Left ventricle myocardium superior (tissue), 1 donor: ENCODE measurements at regions not wholly inside any gene's neighbourhood (a gene's known extent, or its start where the extent isn't known, plus 50 kb on each side); places are given as distances from the start of the nearest gene placed in this dataset.
A peak's percentile ranks its signal among the peaks of the same experiment; 100 is the strongest.

ENCODE experiments used
- ATAC-seq: fragments of 200-7000 bp; cut with Tn5 transposase; one replicate; pipeline ENCODE4 v1.9.1; 2020; ENCODE audit warnings: mild to moderate bottlenecking, moderate library complexity
- DNase-seq: peaks from one replicate; pipeline ENCODE4 v3.0.0-alpha.2; 2020
- intact Hi-C: fragments of 100-400 bp; cut with micrococcal nuclease; formaldehyde crosslinking; loops from one replicate; pipeline ENCODE4 v1.11.0; 2022
- donor health status: DM: no; HTN: yes; CAD: no; lungs with severe emphysema.

GRCh38 chr1:201693890-201694607 is 134.9 kb upstream of the IPO9 start:
- intact Hi-C loops, result loop anchor here (10.0 kb wide), 1 partner anchor 59 kb away; no protein-coding TSS in a partner anchor
- no peak for ATAC-seq
- DNase-seq, result no peak

- DNase-seq (no peak), ATAC-seq (peak; percentile 23)
- intact Hi-C loops, result loop anchor here (10.0 kb wide), 1 partner anchor 60 kb away; no protein-coding TSS in a partner anchor
Measured at GRCh38 chr1:201694608-201695335, 134.2 kb upstream of the IPO9 start.

- DNase-seq (no peak), ATAC-seq (peak; percentile 5)
- intact Hi-C loops, result loop anchor here (10.0 kb wide), 1 partner anchor 61 kb away; no protein-coding TSS in a partner anchor
Measured at GRCh38 chr1:201695607-201696006, 133.3 kb upstream of the IPO9 start.

DNA sequence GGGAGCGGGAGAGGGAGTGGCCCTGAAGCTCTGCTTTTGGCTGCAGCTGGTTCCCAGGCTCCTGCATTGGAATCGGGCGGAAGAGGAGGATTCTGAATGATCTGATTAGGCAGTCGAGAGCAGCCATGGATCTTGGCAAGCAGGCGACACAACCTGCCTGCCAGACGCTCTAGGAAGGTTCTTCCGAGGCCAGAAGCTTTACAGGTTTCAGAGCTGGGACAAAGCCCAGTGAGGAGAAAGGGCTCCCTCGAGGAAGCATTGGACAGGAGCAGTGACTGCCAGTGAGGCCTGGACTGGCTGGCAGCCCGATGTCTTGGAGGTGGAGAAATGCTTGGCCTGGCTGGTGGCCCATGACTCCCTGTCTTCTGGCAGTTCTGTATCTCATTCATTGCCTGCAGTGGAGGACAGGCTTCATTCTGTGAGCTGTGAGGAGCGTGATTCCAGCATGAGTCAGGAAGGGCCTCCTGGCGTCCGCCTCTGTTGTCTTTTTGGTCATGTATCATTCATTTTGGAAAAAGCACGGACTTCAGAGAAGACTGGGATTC is 132.7 kb upstream of the IPO9 start:
- peak; percentile 88 for ATAC-seq
- intact Hi-C loops, result loop anchor here (10.0 kb wide), 1 partner anchor 61 kb away; no protein-coding TSS in a partner anchor
- DNase-seq, result peak; percentile 94

- intact Hi-C loops, result loop anchor here (10.0 kb wide), 1 partner anchor 62 kb away; no protein-coding TSS in a partner anchor
- ATAC-seq, result no peak
- DNase-seq, result no peak
Measured at GRCh38 chr1:201697174-201697573, 131.8 kb upstream of the IPO9 start.

DNA sequence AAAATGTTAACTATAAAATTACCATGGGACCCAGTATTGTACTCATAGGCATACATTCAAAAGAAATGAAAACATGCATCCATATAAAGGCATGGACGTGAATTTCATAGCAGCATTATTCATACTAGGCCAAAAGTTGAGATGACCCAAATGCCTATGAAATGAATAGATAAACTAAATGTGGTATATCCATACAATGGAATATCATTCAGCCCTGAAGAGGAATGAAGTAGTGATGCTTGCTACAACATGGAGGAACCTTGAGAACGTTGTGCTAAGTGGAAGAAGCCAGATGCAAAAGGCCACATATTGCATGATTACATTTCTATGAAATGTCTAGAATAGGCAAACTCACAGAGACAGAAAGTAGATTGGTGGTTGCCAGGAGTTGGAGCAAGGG is 127.1 kb upstream of the IPO9 start:
- DNase-seq (no peak), ATAC-seq (no peak)
- intact Hi-C loops, result loop anchor here (2.0 kb wide), 1 partner anchor 141 kb away; no protein-coding TSS in a partner anchor

- intact Hi-C loops, result loop anchor here (2.0 kb wide), 1 partner anchor 142 kb away; no protein-coding TSS in a partner anchor
- ATAC-seq (peak; percentile 72), DNase-seq (no peak)
Measured at GRCh38 chr1:201702936-201703335, 126.0 kb upstream of the IPO9 start.

GRCh38 chr1:201703621-201704438 is 125.1 kb upstream of the IPO9 start:
- intact Hi-C loops, result loop anchor here (2.0 kb wide), 1 partner anchor 143 kb away; no protein-coding TSS in a partner anchor
- peak; percentile 86 for ATAC-seq
- peak; percentile 91 for DNase-seq

GRCh38 chr1:201704439-201704792 is 124.5 kb upstream of the IPO9 start:
- DNase-seq (no peak), ATAC-seq (no peak)
- intact Hi-C loops, result no loop called here

DNA sequence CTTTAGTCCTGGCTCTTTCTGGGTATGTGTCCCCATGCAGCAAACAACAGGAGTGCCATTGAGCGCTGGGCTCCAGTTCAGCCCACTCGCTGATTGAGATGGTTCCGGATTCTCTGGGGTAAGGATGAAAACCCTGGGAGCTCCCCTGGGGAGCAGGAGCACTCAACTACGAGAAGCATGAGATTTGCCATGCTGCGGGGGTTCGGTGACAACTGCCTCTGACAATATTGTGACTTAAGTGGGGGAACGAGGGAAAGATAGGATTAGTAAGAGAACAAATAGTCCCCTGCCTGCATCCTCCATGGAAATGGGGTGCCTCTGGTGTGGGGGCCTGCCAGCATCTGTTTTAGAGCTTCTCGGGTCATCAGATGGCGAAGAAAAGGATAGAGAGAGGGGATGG is 123.6 kb upstream of the IPO9 start:
- DNase-seq (no peak), ATAC-seq (no peak)
- intact Hi-C loops, result no loop called here

DNA sequence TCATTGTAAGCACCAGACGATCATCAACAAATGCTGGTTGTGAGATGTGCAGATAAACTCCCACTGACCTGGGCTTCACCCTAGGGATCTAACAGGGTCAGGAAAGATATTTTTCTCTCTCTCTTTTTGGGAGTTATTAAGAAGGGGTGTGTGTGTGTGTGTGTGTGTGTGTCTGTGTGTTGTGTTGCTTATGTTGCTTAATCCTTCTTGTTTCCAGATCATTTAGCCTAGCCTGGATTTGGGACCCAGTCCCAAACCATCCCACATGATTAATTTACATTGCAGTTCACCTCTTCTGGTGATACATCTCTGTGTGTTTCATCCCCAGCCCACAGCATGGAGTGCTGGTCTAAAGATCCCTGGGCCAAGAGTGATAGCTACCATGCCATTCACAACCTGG is 122.8 kb upstream of the IPO9 start:
- intact Hi-C loops, result no loop called here
- DNase-seq, result no peak

DNA sequence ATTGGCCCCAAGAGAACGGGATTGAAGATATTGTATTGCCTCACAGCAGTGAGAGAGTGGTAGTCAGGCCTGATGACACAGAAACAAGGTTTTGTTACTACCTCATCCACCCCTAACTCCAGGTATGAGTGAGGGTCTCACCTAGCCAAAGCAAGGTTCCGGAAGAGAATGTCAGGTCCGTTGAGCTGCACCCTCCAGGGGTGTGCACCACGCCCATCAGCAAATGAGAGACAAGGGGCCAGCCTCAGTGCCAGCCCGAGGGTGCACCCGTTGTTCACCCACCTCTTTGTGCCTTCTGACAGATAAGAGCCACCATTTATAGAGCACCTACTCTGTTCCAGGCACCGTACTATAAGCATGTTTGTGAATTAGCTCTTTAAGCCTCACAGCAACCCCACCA is 121.9 kb upstream of the IPO9 start:
- intact Hi-C loops, result no loop called here
- ATAC-seq, result no peak

More for the DNA sequence above, 122.8 kb upstream of the IPO9 start:
- ATAC-seq, result no peak

GRCh38 chr1:201707656-201708055 is 121.3 kb upstream of the IPO9 start:
- DNase-seq, result no peak
- intact Hi-C loops, result no loop called here

More for the DNA sequence above, 121.9 kb upstream of the IPO9 start:
- DNase-seq, result no peak

DNA sequence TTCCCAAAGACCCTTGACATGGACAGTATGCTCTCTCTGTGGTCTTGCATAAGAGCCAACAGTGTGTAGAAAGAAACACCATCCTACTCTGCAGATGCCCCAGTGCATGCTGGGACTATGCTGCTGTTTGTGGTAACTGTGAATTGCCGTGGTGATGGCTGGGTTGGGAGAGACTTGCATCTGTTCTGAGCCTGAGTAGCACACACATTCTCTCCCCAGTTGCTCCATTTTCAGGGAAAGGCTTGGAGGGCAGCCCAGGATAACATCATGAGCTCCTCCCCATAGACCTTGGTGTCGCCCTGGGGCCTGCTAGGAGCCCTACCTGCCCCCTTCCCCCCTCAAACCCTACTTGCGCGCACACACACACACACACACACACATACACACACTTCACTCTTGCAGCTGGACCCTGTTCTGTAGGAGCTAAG is 120.9 kb upstream of the IPO9 start:
- intact Hi-C loops, result no loop called here
- no peak for DNase-seq
- peak; percentile 12 for ATAC-seq

More at GRCh38 chr1:201707656-201708055, 121.3 kb upstream of the IPO9 start:
- ATAC-seq, result no peak

DNA sequence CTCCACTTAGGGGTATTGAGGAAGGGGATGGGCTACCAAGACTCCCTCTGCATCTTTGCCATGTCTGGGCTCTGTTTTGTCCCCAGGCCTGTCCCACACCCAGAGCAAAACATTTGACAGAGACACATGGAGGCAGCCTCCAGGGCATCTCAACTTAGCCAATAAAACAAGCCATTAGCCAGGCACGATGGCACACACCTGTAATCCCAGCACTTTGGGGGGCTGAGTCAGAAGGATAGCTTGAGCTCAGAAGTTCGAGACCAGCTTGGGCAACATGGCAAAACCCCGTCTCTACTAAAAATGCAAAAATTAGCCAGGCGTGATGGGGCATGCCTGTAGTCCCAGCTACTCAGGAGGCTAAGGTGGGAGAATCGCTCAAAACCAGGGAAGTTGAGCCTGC is 120.3 kb upstream of the IPO9 start:
- intact Hi-C loops, result no loop called here
- ATAC-seq, result no peak
- no peak for DNase-seq

DNA sequence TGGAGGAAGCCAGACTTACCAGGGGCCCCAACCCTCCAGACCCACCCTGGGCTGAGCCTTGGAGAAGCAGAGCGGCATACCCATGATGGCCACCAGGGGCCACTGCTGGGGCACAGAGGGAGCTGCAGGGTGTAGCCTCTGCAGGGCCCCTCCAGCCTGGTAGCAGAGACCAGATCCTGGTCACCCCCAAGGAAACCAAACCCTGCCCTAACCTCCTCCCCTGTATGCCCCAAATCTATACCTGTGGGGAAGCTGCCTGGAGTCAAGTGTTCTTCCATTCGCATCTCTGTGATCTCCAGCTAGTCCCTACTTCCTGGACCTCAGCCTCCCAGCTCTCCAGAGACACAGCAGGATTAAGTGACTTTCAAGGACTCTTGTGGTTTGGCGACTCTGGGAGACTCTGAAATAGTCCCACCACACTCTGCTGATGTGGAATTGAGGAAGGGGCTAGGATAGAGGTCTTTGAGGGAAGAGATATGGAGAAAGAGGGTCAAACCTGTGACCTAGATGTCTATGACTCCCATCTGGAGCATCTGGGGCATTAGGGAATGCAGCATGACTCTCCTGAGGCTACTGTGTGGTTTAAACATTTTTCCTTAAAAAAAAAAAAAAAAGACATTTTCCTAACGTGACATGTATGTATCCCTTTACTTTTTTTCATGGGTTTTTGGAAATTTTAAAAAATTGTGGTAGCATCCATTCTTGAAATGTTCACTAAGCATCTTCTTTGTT is 119.2 kb upstream of the IPO9 start:
- DNase-seq, result peak; percentile 87
- ATAC-seq, result peak; percentile 54
- intact Hi-C loops, result loop anchor here (2.0 kb wide), 1 partner anchor 83 kb away; no protein-coding TSS in a partner anchor

- intact Hi-C loops, result loop anchor here (2.0 kb wide), 1 partner anchor 82 kb away; no protein-coding TSS in a partner anchor
- no peak for ATAC-seq
- DNase-seq, result peak; percentile 55
Measured at GRCh38 chr1:201710632-201711597, 118.0 kb upstream of the IPO9 start.
